ENCODE measurements at regions not wholly inside any gene's neighbourhood (a gene's known extent, or its start where the extent isn't known, plus 50 kb on each side); places are given as distances from the start of the nearest gene placed in this dataset.

GRCh38 chr5:32989815-32990214, 278.7 kb downstream of the NPR3 start:
- no peak for DNase-seq

DNA sequence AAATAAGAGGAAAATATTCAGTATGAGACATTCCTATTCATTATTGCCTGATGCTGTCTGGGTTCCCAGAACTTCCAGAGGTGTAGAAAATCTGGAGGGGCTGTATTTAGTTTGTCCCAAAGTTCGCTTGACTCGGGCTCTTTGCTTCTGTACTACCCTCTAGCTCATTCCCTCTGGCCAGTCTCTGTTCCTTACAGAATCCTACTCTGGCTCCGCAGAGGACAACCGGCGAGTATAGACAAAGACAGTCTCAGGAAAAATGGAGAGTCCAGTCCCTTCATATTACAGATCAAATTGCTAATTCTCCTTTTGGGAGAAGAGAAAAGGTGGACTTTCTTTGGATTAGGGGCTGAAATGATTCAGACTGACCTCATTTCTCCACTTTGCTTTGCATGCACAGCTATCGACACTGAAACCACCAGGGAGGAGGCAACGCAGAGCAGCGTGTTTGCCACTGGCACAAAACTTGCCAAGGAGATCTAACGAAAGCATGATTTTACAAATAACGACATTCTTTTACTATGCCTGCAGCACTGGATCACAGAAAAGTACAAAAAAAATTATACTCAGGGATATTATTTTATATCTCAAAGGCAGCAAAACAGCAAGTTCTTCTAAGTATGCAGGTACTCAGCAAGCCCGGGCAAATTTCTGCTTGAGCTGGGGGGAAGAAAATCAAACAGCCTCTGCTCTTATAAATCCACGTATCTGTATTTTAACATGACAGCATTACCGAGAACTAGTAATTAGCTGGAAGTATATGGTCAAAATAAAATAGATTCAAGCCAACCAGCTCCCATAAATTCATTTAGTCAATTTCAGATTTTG, 279.7 kb downstream of the NPR3 start:
- TF ChIP-seq, protein P1, sequence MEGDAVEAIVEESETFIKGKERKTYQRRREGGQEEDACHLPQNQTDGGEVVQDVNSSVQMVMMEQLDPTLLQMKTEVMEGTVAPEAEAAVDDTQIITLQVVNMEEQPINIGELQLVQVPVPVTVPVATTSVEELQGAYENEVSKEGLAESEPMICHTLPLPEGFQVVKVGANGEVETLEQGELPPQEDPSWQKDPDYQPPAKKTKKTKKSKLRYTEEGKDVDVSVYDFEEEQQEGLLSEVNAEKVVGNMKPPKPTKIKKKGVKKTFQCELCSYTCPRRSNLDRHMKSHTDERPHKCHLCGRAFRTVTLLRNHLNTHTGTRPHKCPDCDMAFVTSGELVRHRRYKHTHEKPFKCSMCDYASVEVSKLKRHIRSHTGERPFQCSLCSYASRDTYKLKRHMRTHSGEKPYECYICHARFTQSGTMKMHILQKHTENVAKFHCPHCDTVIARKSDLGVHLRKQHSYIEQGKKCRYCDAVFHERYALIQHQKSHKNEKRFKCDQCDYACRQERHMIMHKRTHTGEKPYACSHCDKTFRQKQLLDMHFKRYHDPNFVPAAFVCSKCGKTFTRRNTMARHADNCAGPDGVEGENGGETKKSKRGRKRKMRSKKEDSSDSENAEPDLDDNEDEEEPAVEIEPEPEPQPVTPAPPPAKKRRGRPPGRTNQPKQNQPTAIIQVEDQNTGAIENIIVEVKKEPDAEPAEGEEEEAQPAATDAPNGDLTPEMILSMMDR (IDR thresholded peaks at IDR 0.05 in 4 of 5, conservative IDR thresholded peaks at IDR 0.05 in 1 of 5) = no peak
- TF ChIP-seq POLR2A (IDR thresholded peaks at IDR 0.05) = no peak

More at GRCh38 chr5:32989815-32990214, 278.7 kb downstream of the NPR3 start:
- H3K4me1 ChIP-seq = no peaks in the 10 kb centered on the region
- in situ Hi-C loops (cut with MboI; ENCODE audit: low sequenced_read_pairs in 4 of 4) = no loop called here
- ATAC-seq = no peak
- intact Hi-C loops (cut with DNase I; ENCODE audit: low total_unique reads) = no loop called here
- no peaks in the 10 kb centered on the region for H3K27me3 ChIP-seq
- H3K27ac ChIP-seq = no peak overlapping the region
- no peaks in the 10 kb centered on the region for H3K36me3 ChIP-seq
- no peaks in the 10 kb centered on the region for H3K9me3 ChIP-seq
- no peak for TF ChIP-seq POLR2A (IDR thresholded peaks at IDR 0.05)
- TF ChIP-seq, protein P1 (IDR thresholded peaks at IDR 0.05 in 4 of 5, conservative IDR thresholded peaks at IDR 0.05 in 1 of 5) = no peak
- no peak overlapping the region for H3K4me3 ChIP-seq

GRCh38 chr5:32991421-32991815, 280.3 kb downstream of the NPR3 start:
- TF ChIP-seq, protein P1 (IDR thresholded peaks at IDR 0.05 in 4 of 5, conservative IDR thresholded peaks at IDR 0.05 in 1 of 5) = no peak
- no peak for TF ChIP-seq POLR2A (IDR thresholded peaks at IDR 0.05)
- H3K4me3 ChIP-seq = no peak overlapping the region
- no peak overlapping the region for H3K27ac ChIP-seq
- in situ Hi-C loops (cut with MboI; ENCODE audit: low sequenced_read_pairs in 4 of 4) = no loop called here
- no peaks in the 10 kb centered on the region for H3K36me3 ChIP-seq
- ATAC-seq = no peak
- no peaks in the 10 kb centered on the region for H3K9me3 ChIP-seq
- H3K27me3 ChIP-seq = no peaks in the 10 kb centered on the region
- DNase-seq = no peak
- H3K4me1 ChIP-seq = no peaks in the 10 kb centered on the region
- intact Hi-C loops (cut with DNase I; ENCODE audit: low total_unique reads) = no loop called here

More for the DNA sequence above, 279.7 kb downstream of the NPR3 start:
- no peaks in the 10 kb centered on the region for H3K27me3 ChIP-seq
- no peak overlapping the region for H3K4me3 ChIP-seq
- no peaks in the 10 kb centered on the region for H3K9me3 ChIP-seq
- H3K4me1 ChIP-seq = no peaks in the 10 kb centered on the region
- in situ Hi-C loops (cut with MboI; ENCODE audit: low sequenced_read_pairs in 4 of 4) = no loop called here
- no peak for DNase-seq
- no peaks in the 10 kb centered on the region for H3K36me3 ChIP-seq
- H3K27ac ChIP-seq = no peak overlapping the region
- no peak for ATAC-seq
- intact Hi-C loops (cut with DNase I; ENCODE audit: low total_unique reads) = no loop called here

DNA sequence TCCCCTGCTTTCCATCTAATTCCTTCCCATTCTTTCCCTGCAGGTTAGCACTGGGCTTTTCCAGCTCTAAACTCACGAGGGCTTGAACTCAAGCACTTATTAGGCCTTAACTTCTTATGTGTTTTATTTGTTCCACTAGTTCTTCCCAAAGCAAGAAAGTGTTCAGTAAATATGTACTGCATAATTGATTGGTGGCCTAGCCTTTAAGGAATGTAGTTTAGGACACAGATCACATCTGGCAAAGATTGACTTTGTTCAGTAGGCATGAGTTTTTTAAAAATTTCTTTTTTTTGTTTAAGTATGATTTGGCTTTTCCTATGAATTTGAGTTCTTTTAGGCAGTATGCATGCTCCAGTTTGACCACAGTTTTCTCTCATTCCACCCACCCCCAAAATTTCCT, 285.2 kb downstream of the NPR3 start:
- Histone ChIP-seq H3K27me3 (no peaks in the 10 kb centered on the region), H3K27ac (no peak overlapping the region), H3K4me1 (no peaks in the 10 kb centered on the region), H3K36me3 (no peaks in the 10 kb centered on the region), H3K9me3 (no peaks in the 10 kb centered on the region), H3K4me3 (no peak overlapping the region)
- ATAC-seq (no peak), DNase-seq (no peak)
- TF ChIP-seq, protein P1 (IDR thresholded peaks at IDR 0.05 in 4 of 5, conservative IDR thresholded peaks at IDR 0.05 in 1 of 5) = no peak
- TF ChIP-seq POLR2A (IDR thresholded peaks at IDR 0.05) = no peak
- in situ Hi-C loops (cut with MboI; ENCODE audit: low sequenced_read_pairs in 4 of 4) = no loop called here
- intact Hi-C loops (cut with DNase I; ENCODE audit: low total_unique reads) = no loop called here
